NCI-H2029 (cell line): ENCODE measurements at regions not wholly inside any gene's neighbourhood (a gene's known extent, or its start where the extent isn't known, plus 50 kb on each side); places are given as distances from the start of the nearest gene placed in this dataset.
A peak's percentile ranks its signal among the peaks of the same experiment; 100 is the strongest.

Experiments
- DNase-seq: peaks from one replicate; lab custom pipeline; 2025; lab: John Stamatoyannopoulos, UW

GRCh38 chr2:59073286-59073685, 832.2 kb upstream of the FANCL start:
- DNase-seq: no peak

- DNase-seq: no peak
Measured at GRCh38 chr2:59068255-59068654, 827.1 kb upstream of the FANCL start.

- no peak for DNase-seq
Measured at GRCh38 chr2:59066787-59067399, 825.8 kb upstream of the FANCL start.

GRCh38 chr2:59047373-59047995, 806.4 kb upstream of the FANCL start:
- no peak for DNase-seq

GRCh38 chr2:59046401-59047372, 805.6 kb upstream of the FANCL start:
- no peak for DNase-seq

- DNase-seq: no peak
Measured at GRCh38 chr2:59044736-59045135, 803.6 kb upstream of the FANCL start.

- no peak for DNase-seq
Measured at GRCh38 chr2:59041139-59041538, 800.0 kb upstream of the FANCL start.

- DNase-seq: peak; percentile 9
Measured at GRCh38 chr2:59034837-59035236, 793.7 kb upstream of the FANCL start.

GRCh38 chr2:59034106-59034505, 793.0 kb upstream of the FANCL start:
- DNase-seq: no peak

GRCh38 chr2:59033661-59034060, 792.5 kb upstream of the FANCL start:
- no peak for DNase-seq

GRCh38 chr2:59032499-59032898, 791.4 kb upstream of the FANCL start:
- DNase-seq: peak; percentile 89

- DNase-seq: peak; percentile 47
Measured at GRCh38 chr2:59029058-59029457, 787.9 kb upstream of the FANCL start.

- no peak for DNase-seq
Measured at GRCh38 chr2:59027320-59027719, 786.2 kb upstream of the FANCL start.

- DNase-seq: peak; percentile 4
Measured at GRCh38 chr2:59025157-59025757, 784.1 kb upstream of the FANCL start.

GRCh38 chr2:59021786-59022185, 780.7 kb upstream of the FANCL start:
- DNase-seq: no peak

GRCh38 chr2:59019566-59020159, 778.5 kb upstream of the FANCL start:
- no peak for DNase-seq

GRCh38 chr2:59018737-59019136, 777.6 kb upstream of the FANCL start:
- no peak for DNase-seq

- DNase-seq: no peak
Measured at GRCh38 chr2:59015027-59015426, 773.9 kb upstream of the FANCL start.

- no peak for DNase-seq
Measured at GRCh38 chr2:59012971-59013370, 771.8 kb upstream of the FANCL start.

- DNase-seq: no peak
Measured at GRCh38 chr2:59012234-59012633, 771.1 kb upstream of the FANCL start.

GRCh38 chr2:59008950-59009349, 767.8 kb upstream of the FANCL start:
- DNase-seq: no peak
